ENCODE measurements at regions not wholly inside any gene's neighbourhood (a gene's known extent, or its start where the extent isn't known, plus 50 kb on each side); places are given as distances from the start of the nearest gene placed in this dataset.

- Histone ChIP-seq H3K9me3 (ENCODE audit: control insufficient read depth in 2 of 3, insufficient read depth in 1 of 3, low read length in 3 of 3) (no peaks in the 10 kb centered on the region), H3K4me1 (ENCODE audit: control insufficient read depth in 2 of 3, insufficient read depth in 2 of 3, low read depth in 1 of 3, low read length in 3 of 3) (no peaks in the 10 kb centered on the region), H3K4me3 (ENCODE audit: low read length in 3 of 3) (no peak overlapping the region), H3K27ac (ENCODE audit: low read depth in 2 of 2, low read length in 2 of 2) (no peak overlapping the region), H3K9ac (ENCODE audit: low read length in 3 of 3) (no peak overlapping the region), H3K36me3 (ENCODE audit: control insufficient read depth in 2 of 3, insufficient read depth in 3 of 3, low read length in 3 of 3) (no peaks in the 10 kb centered on the region), H3K27me3 (ENCODE audit: control insufficient read depth, insufficient read depth, low read length) (no peaks in the 10 kb centered on the region)
- no peak for TF ChIP-seq CTCF (IDR thresholded peaks at IDR 0.05; ENCODE audit: borderline replicate concordance, extremely low read depth, insufficient read depth)
- intact Hi-C loops (cut with DNase I), result no loop called here
- no peak for FAIRE-seq
- DNase-seq, result peak in 1 of 5 donors; percentile 31
These were observed 195.5 kb downstream of the ADSS2 start for GRCh38 chr1:244256086-244256676.

- H3K9ac ChIP-seq (ENCODE audit: low read length in 3 of 3), result no peak overlapping the region
- H3K4me1 ChIP-seq (ENCODE audit: control insufficient read depth in 2 of 3, insufficient read depth in 2 of 3, low read depth in 1 of 3, low read length in 3 of 3), result no peaks in the 10 kb centered on the region
- intact Hi-C loops (cut with DNase I), result no loop called here
- DNase-seq (no peak), FAIRE-seq (no peak)
- H3K4me3 ChIP-seq (ENCODE audit: low read length in 3 of 3), result no peak overlapping the region
- H3K27ac ChIP-seq (ENCODE audit: low read depth in 2 of 2, low read length in 2 of 2), result no peak overlapping the region
- H3K36me3 ChIP-seq (ENCODE audit: control insufficient read depth in 2 of 3, insufficient read depth in 3 of 3, low read length in 3 of 3), result no peaks in the 10 kb centered on the region
- H3K9me3 ChIP-seq (ENCODE audit: control insufficient read depth in 2 of 3, insufficient read depth in 1 of 3, low read length in 3 of 3), result no peaks in the 10 kb centered on the region
- H3K27me3 ChIP-seq (ENCODE audit: control insufficient read depth, insufficient read depth, low read length), result no peaks in the 10 kb centered on the region
- no peak for TF ChIP-seq CTCF (IDR thresholded peaks at IDR 0.05; ENCODE audit: borderline replicate concordance, extremely low read depth, insufficient read depth)
These were observed 187.5 kb downstream of the ADSS2 start for GRCh38 chr1:244264163-244264562.

GRCh38 chr1:244265507-244265906 lies 186.2 kb downstream of the ADSS2 start:
- Histone ChIP-seq H3K9me3 (ENCODE audit: control insufficient read depth in 2 of 3, insufficient read depth in 1 of 3, low read length in 3 of 3) (no peaks in the 10 kb centered on the region), H3K9ac (ENCODE audit: low read length in 3 of 3) (no peak overlapping the region), H3K27ac (ENCODE audit: low read depth in 2 of 2, low read length in 2 of 2) (no peak overlapping the region), H3K27me3 (ENCODE audit: control insufficient read depth, insufficient read depth, low read length) (no peaks in the 10 kb centered on the region), H3K4me3 (ENCODE audit: low read length in 3 of 3) (no peak overlapping the region), H3K4me1 (ENCODE audit: control insufficient read depth in 2 of 3, insufficient read depth in 2 of 3, low read depth in 1 of 3, low read length in 3 of 3) (no peaks in the 10 kb centered on the region), H3K36me3 (ENCODE audit: control insufficient read depth in 2 of 3, insufficient read depth in 3 of 3, low read length in 3 of 3) (no peaks in the 10 kb centered on the region)
- FAIRE-seq, result no peak
- DNase-seq, result no peak
- no peak for TF ChIP-seq CTCF (IDR thresholded peaks at IDR 0.05; ENCODE audit: borderline replicate concordance, extremely low read depth, insufficient read depth)
- intact Hi-C loops (cut with DNase I), result no loop called here

GRCh38 chr1:244269169-244269568 lies 182.5 kb downstream of the ADSS2 start:
- Histone ChIP-seq H3K9ac (ENCODE audit: low read length in 3 of 3) (no peak overlapping the region), H3K27me3 (ENCODE audit: control insufficient read depth, insufficient read depth, low read length) (no peaks in the 10 kb centered on the region), H3K4me1 (ENCODE audit: control insufficient read depth in 2 of 3, insufficient read depth in 2 of 3, low read depth in 1 of 3, low read length in 3 of 3) (peaks cover 0 to 4% (median 0%) of the 10 kb centered on the region in 3 donors), H3K9me3 (ENCODE audit: control insufficient read depth in 2 of 3, insufficient read depth in 1 of 3, low read length in 3 of 3) (no peaks in the 10 kb centered on the region), H3K36me3 (ENCODE audit: control insufficient read depth in 2 of 3, insufficient read depth in 3 of 3, low read length in 3 of 3) (no peaks in the 10 kb centered on the region), H3K27ac (ENCODE audit: low read depth in 2 of 2, low read length in 2 of 2) (no peak overlapping the region), H3K4me3 (ENCODE audit: low read length in 3 of 3) (no peak overlapping the region)
- DNase-seq (no peak), FAIRE-seq (no peak)
- no peak for TF ChIP-seq CTCF (IDR thresholded peaks at IDR 0.05; ENCODE audit: borderline replicate concordance, extremely low read depth, insufficient read depth)
- intact Hi-C loops (cut with DNase I), result no loop called here

Measured in kidney (tissue), 13 donors.